ENCODE measurements at regions not wholly inside any gene's neighbourhood (a gene's known extent, or its start where the extent isn't known, plus 50 kb on each side); places are given as distances from the start of the nearest gene placed in this dataset.

GRCh38 chr9:108186642-108187395 is 669.0 kb downstream of the ACTL7B start:
- TF ChIP-seq FLYWCH1 (CRISPR knock-in tag; IDR thresholded peaks at IDR 0.05) (no peak), ZIK1 (CRISPR knock-in tag; IDR thresholded peaks at IDR 0.05; ENCODE audit: borderline replicate concordance, low read depth) (no peak), MEIS1 (CRISPR knock-in tag; IDR thresholded peaks at IDR 0.05; ENCODE audit: borderline replicate concordance) (no peak), ZNF552 (CRISPR knock-in tag; IDR thresholded peaks at IDR 0.05; ENCODE audit: borderline replicate concordance) (no peak), TBL1XR1 (IDR thresholded peaks at IDR 0.05; ENCODE audit: borderline replicate concordance, low read length, partially characterized antibody) (no peak), ZNF687 (CRISPR knock-in tag; IDR thresholded peaks at IDR 0.05) (no peak), ZNF335 (CRISPR knock-in tag; IDR thresholded peaks at IDR 0.05) (no peak), ZFP41 (CRISPR knock-in tag; IDR thresholded peaks at IDR 0.05; ENCODE audit: borderline replicate concordance) (no peak)
- H3K9me3 ChIP-seq (ENCODE audit: low read length), result no peaks in the 10 kb centered on the region
- no peak overlapping the region for H3K9ac ChIP-seq (ENCODE audit: insufficient read depth, low read depth, low read length)
- CTCF ChIA-PET (ENCODE audit: low intra/inter-chr PET ratio, low total read pairs), result no interaction called here
- no peak overlapping the region for H3K4me3 ChIP-seq (replicated peaks in 1 of 3; ENCODE audit: insufficient read depth in 1 of 3, low read depth in 2 of 3, low read length in 3 of 3)
- ATAC-seq (no peak), DNase-seq (ENCODE audit: low spot score) (no peak), FAIRE-seq (no peak)
- no peaks in the 10 kb centered on the region for H3K36me3 ChIP-seq (replicated peaks in 1 of 2; ENCODE audit: control insufficient read depth in 1 of 2, insufficient read depth in 2 of 2, low read length in 2 of 2)
- no peak overlapping the region for H2AFZ ChIP-seq (ENCODE audit: low read length)
- in situ Hi-C loops (cut with HindIII; ENCODE audit: extremely low pct_ligation_motif_present, low pct_unique_long_range_greater_than_20kb), result no loop called here
- H3K4me2 ChIP-seq (ENCODE audit: low read depth, low read length), result no peak overlapping the region
- POLR2A ChIA-PET, result no interaction called here
- H3K79me2 ChIP-seq (ENCODE audit: insufficient read depth, low read length), result no peaks in the 10 kb centered on the region
- WGBS (ENCODE audit: low lambda C conversion rate), result 54% methylated on average over 3 of the region's 3 CpGs
- H3K27me3 ChIP-seq (ENCODE audit: control insufficient read depth in 1 of 2, insufficient read depth in 2 of 2, low read length in 2 of 2), result no peaks in the 10 kb centered on the region
- no peak overlapping the region for H3K27ac ChIP-seq (ENCODE audit: extremely low read length, insufficient read depth, low read length)
- no peaks in the 10 kb centered on the region for H4K20me1 ChIP-seq (ENCODE audit: insufficient read depth, low read length)
- no peaks in the 10 kb centered on the region for H3K4me1 ChIP-seq (ENCODE audit: insufficient read depth, low read length)
- BruUV-seq (replicated peaks), result no TSS peak
- intact Hi-C loops (cut with micrococcal nuclease; ENCODE audit: unreplicated experiment), result no loop called here

Data from HepG2 (cell line).